ENCODE measurements at regions not wholly inside any gene's neighbourhood (a gene's known extent, or its start where the extent isn't known, plus 50 kb on each side); places are given as distances from the start of the nearest gene placed in this dataset.

DNA sequence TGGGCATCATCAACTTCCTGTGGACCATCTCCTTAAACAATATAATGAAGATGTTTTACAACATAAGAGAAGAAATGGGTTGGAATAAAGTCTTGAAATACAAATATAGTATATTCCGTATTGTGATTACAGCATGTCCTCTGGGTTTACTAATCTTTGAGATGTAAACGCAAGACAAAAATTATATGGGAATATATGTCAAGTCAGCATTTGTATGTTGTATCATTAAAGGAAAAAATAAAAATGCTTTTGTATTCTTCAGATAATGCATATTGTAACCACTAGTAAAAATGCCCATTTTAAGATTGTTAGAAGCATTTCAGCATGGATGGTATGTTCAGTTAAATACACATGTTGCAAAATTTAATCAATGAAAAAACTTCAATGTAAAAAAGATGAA lies 893.3 kb downstream of the FLRT2 start:
- TF ChIP-seq TAF1 (IDR thresholded peaks at IDR 0.05; ENCODE audit: borderline replicate concordance, insufficient read depth, low read length), result no peak
- TF ChIP-seq, protein P1, sequence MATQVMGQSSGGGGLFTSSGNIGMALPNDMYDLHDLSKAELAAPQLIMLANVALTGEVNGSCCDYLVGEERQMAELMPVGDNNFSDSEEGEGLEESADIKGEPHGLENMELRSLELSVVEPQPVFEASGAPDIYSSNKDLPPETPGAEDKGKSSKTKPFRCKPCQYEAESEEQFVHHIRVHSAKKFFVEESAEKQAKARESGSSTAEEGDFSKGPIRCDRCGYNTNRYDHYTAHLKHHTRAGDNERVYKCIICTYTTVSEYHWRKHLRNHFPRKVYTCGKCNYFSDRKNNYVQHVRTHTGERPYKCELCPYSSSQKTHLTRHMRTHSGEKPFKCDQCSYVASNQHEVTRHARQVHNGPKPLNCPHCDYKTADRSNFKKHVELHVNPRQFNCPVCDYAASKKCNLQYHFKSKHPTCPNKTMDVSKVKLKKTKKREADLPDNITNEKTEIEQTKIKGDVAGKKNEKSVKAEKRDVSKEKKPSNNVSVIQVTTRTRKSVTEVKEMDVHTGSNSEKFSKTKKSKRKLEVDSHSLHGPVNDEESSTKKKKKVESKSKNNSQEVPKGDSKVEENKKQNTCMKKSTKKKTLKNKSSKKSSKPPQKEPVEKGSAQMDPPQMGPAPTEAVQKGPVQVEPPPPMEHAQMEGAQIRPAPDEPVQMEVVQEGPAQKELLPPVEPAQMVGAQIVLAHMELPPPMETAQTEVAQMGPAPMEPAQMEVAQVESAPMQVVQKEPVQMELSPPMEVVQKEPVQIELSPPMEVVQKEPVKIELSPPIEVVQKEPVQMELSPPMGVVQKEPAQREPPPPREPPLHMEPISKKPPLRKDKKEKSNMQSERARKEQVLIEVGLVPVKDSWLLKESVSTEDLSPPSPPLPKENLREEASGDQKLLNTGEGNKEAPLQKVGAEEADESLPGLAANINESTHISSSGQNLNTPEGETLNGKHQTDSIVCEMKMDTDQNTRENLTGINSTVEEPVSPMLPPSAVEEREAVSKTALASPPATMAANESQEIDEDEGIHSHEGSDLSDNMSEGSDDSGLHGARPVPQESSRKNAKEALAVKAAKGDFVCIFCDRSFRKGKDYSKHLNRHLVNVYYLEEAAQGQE (IDR thresholded peaks at IDR 0.05; ENCODE audit: insufficient read depth in 1 of 2, low read depth in 2 of 2, low read length in 2 of 2), result no peak
- no peak for TF ChIP-seq FOXP2 (optimal IDR thresholded peaks at IDR 0.05; ENCODE audit: borderline replicate concordance, extremely low read depth, extremely low read length, insufficient read depth)
- no peak for TF ChIP-seq POLR2AphosphoS5 (IDR thresholded peaks at IDR 0.05; ENCODE audit: low read depth, low read length)
- TF ChIP-seq SIN3A (IDR thresholded peaks at IDR 0.05; ENCODE audit: borderline replicate concordance, insufficient read depth, low read length), result no peak

DNA sequence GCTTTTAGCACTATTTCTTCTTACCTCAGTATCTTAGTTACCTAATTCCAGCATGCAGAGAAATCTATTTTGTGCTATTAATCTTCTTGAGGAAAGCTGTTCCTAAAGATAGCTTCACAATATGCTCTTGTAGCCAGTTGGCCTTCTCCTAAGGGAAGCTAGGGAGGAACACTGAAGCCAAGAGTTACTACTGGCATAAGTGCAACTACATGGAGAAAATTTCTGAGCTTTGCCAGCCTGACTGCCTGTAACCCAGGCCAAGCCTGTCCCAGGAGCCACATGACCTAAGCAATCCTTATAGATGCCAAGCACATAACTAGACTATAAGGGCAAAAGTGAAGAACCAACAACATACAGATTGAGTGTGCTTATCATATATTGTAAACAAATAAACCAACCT lies 890.2 kb downstream of the FLRT2 start:
- TF ChIP-seq FOXP2 (optimal IDR thresholded peaks at IDR 0.05; ENCODE audit: borderline replicate concordance, extremely low read depth, extremely low read length, insufficient read depth) (no peak), SIN3A (IDR thresholded peaks at IDR 0.05; ENCODE audit: borderline replicate concordance, insufficient read depth, low read length) (no peak)
- TF ChIP-seq, protein P1 (IDR thresholded peaks at IDR 0.05; ENCODE audit: insufficient read depth in 1 of 2, low read depth in 2 of 2, low read length in 2 of 2), result no peak

DNA sequence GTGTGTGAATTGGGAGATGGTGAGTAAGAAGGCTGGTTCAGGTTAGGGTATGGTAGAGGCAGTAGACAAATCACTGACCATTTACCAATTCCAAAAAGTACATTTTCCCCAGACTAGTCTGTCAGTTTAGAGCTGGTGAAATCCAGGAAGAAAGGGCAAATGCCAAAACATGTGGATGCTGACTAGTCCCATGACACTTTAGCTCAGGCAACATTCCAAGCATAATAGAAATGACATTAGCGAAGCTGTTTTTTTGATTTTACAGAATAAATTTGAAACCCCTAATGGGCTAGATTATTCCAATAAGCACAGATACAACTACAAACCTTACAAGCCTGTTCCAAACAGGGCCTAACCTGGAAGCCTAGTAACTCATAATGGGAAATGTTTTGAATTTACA lies 884.2 kb downstream of the FLRT2 start:
- no peak for TF ChIP-seq TAF1 (IDR thresholded peaks at IDR 0.05; ENCODE audit: borderline replicate concordance, insufficient read depth, low read length)
- no peak for TF ChIP-seq SIN3A (IDR thresholded peaks at IDR 0.05; ENCODE audit: borderline replicate concordance, insufficient read depth, low read length)
- TF ChIP-seq, protein P1 (IDR thresholded peaks at IDR 0.05; ENCODE audit: insufficient read depth in 1 of 2, low read depth in 2 of 2, low read length in 2 of 2), result no peak
- TF ChIP-seq POLR2AphosphoS5 (IDR thresholded peaks at IDR 0.05; ENCODE audit: low read depth, low read length), result no peak
- TF ChIP-seq FOXP2 (optimal IDR thresholded peaks at IDR 0.05; ENCODE audit: borderline replicate concordance, extremely low read depth, extremely low read length, insufficient read depth), result no peak

DNA sequence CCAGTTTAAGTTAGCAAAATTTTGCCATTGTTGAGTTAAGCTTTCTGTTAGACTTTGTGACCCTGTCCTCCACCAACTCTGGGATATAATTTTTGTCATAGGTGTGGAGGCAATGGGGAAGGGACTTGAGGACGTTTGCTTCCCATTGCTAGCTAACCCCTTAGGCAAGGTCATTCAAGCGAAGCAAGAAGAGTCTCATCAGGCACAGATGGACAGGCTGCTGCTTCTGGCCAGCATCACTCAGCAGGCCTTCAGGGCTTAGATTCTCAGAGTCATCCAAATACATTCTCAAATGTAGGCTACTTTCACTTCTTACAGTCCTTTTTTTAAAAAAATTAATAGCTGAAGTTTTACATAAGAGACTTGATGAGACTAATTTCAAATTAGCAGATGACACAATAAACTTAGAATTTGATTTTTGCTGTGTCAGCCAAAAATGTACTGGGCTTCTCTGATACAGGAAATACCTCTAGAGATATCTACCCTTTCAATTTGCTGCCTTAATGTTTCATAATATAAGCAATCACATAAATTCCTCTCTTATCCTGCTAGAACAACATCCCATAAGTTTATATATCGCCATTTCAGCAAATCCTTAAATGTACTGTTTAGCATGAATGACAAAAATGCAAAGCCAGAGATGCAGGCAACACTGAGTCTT lies 875.2 kb downstream of the FLRT2 start:
- TF ChIP-seq, protein P1 (IDR thresholded peaks at IDR 0.05; ENCODE audit: insufficient read depth in 1 of 2, low read depth in 2 of 2, low read length in 2 of 2), result no peak
- TF ChIP-seq SIN3A (IDR thresholded peaks at IDR 0.05; ENCODE audit: borderline replicate concordance, insufficient read depth, low read length), result no peak

DNA sequence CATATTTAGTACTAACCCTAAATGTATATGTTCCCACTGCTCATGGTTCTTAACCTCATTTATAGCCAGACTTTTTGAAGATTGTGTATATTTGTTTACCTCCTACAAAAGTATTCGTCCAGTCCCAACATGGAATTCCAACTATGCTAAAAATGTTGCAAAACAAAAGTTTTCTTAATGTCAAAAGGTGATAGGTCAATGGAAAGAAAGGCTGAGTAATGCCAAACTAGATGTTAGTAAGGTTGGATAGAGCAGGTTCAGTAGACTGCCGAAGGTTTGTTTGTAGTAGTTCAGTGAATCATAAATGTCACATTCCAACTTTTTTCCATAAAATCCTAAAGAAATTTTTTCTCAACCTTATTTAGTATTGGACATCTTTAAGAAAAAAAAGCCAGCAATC lies 874.5 kb downstream of the FLRT2 start:
- TF ChIP-seq FOXP2 (optimal IDR thresholded peaks at IDR 0.05; ENCODE audit: borderline replicate concordance, extremely low read depth, extremely low read length, insufficient read depth), result no peak
- TF ChIP-seq, protein P1 (IDR thresholded peaks at IDR 0.05; ENCODE audit: insufficient read depth in 1 of 2, low read depth in 2 of 2, low read length in 2 of 2), result no peak
- no peak for TF ChIP-seq TAF1 (IDR thresholded peaks at IDR 0.05; ENCODE audit: borderline replicate concordance, insufficient read depth, low read length)
- no peak for TF ChIP-seq SIN3A (IDR thresholded peaks at IDR 0.05; ENCODE audit: borderline replicate concordance, insufficient read depth, low read length)

All from PFSK-1 (cell line).